ENCODE measurements at regions not wholly inside any gene's neighbourhood (a gene's known extent, or its start where the extent isn't known, plus 50 kb on each side); places are given as distances from the start of the nearest gene placed in this dataset.

DNA sequence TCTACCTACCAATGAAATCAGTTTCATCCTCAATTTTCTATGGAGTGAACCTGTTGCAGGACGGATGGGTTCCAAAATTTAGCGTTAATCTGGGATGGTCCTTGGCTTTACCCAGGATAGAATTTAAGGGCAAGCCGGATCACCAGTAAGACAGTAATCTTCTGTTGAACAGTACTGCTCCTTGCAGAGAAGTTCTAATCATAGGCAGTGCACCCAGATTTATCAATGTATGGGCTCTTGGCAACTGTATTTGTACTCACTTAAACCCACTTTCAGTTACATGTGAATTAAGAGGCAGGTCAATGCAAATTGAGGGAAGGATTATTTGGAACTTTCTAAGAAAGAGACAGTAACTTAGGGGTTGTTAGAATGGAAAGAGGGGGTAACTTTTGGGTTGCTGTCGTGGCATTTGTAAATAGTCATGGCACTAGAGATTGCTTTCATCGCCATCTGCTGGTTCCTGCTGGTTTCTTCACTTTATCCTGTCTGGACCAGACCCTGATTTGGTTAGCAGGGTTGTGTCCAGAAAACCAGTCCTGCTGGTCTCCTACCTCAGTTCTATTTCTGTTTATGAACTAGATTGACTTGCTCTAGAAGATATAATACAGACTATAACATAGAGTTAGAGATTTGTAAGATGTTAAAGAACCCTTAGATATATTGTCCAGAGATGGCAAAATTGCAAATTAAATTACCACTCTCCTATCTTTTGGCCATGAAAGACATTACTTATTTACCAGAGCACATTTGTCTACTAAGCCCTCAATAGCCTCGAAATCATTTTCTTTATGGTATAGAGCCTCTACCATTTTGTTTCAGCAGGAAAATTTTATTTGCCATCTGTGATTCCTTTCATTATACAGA, 646.3 kb downstream of the UTRN start:
- H3K9me3 Mint-ChIP-seq = peaks cover 2% of the 10 kb centered on the region
- H3K27ac Mint-ChIP-seq = no peak overlapping the region
- ChIA-PET POLR2A (no interaction called here), CTCF (interaction anchor here (0.9 to 2.9 kb wide), 3 partner anchors 11 to 346 kb away, joined by 3 to 16 read pairs (median 4); no protein-coding TSS in a partner anchor)
- no peak overlapping the region for H3K4me3 Mint-ChIP-seq
- H3K27me3 Mint-ChIP-seq = no peaks in the 10 kb centered on the region
- intact Hi-C loops (cut with micrococcal nuclease) = loop anchor here (1.0 to 10.0 kb wide), 3 partner anchors 283 to 509 kb away; no protein-coding TSS in a partner anchor
- H3K4me1 Mint-ChIP-seq (ENCODE audit: low read depth) = peaks cover 1% of the 10 kb centered on the region
- H3K36me3 Mint-ChIP-seq (ENCODE audit: low read depth) = no peaks in the 10 kb centered on the region
- TF ChIP-seq, protein P1, sequence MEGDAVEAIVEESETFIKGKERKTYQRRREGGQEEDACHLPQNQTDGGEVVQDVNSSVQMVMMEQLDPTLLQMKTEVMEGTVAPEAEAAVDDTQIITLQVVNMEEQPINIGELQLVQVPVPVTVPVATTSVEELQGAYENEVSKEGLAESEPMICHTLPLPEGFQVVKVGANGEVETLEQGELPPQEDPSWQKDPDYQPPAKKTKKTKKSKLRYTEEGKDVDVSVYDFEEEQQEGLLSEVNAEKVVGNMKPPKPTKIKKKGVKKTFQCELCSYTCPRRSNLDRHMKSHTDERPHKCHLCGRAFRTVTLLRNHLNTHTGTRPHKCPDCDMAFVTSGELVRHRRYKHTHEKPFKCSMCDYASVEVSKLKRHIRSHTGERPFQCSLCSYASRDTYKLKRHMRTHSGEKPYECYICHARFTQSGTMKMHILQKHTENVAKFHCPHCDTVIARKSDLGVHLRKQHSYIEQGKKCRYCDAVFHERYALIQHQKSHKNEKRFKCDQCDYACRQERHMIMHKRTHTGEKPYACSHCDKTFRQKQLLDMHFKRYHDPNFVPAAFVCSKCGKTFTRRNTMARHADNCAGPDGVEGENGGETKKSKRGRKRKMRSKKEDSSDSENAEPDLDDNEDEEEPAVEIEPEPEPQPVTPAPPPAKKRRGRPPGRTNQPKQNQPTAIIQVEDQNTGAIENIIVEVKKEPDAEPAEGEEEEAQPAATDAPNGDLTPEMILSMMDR (IDR thresholded peaks at IDR 0.05) = peak; percentile 77
- peak; percentile 67 for DNase-seq
- peak; percentile 65 for ATAC-seq

DNA sequence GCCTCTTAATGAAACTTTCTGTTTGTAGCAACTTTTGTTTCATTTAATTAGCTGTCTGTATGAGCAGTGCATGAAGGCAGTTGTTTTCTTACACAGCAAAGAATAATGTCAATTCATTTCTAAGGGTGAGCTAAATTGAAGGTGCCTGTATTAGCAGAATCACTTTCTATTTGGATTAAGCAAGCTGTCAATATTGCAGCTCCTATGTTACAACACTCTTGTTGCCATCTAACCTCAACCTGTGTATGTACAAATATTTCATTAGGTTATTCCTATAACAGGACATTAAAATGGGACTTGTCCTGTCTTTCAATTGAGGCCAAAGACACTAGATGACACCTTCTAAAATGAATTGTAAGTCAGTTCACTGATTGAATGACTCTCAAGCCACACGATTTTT, 647.5 kb downstream of the UTRN start:
- Mint-ChIP-seq H3K27me3 (no peaks in the 10 kb centered on the region), H3K36me3 (ENCODE audit: low read depth) (no peaks in the 10 kb centered on the region), H3K4me1 (ENCODE audit: low read depth) (peaks cover 1% of the 10 kb centered on the region), H3K4me3 (no peak overlapping the region), H3K9me3 (peaks cover 2% of the 10 kb centered on the region), H3K27ac (no peak overlapping the region)
- POLR2A ChIA-PET = interaction anchor here (1.1 kb wide), 1 partner anchor 345 kb away, joined by 3 read pairs; no protein-coding TSS in a partner anchor
- TF ChIP-seq, protein P1 (IDR thresholded peaks at IDR 0.05) = no peak
- CTCF ChIA-PET = interaction anchor here (0.9 to 2.9 kb wide), 4 partner anchors 12 to 347 kb away, joined by 3 to 16 read pairs (median 4); no protein-coding TSS in a partner anchor
- no peak for DNase-seq
- intact Hi-C loops (cut with micrococcal nuclease) = loop anchor here (5.0 to 10.0 kb wide), 2 partner anchors 282 to 510 kb away; no protein-coding TSS in a partner anchor
- ATAC-seq = no peak

DNA sequence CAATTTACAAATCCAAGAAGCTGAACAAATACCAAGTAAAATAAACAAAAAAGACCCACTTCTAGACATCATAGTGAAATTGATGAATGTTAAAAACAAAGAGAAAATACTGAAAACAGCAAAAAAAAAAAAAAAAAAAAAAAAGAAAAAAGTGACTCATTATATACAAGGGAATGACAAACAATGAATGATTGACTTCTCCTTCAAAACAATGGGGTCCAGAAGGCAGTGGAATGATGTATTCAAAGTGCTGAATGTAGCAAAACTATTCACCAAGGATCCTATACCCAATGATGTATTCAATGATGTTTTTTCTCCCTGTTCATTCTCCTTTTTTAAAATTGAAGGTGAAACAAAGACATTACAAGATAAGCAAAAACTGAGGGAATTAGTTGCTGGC, 650.0 kb downstream of the UTRN start:
- H3K4me3 Mint-ChIP-seq = no peak overlapping the region
- no peaks in the 10 kb centered on the region for H3K36me3 Mint-ChIP-seq (ENCODE audit: low read depth)
- DNase-seq = no peak
- POLR2A ChIA-PET = no interaction called here
- peaks cover 1% of the 10 kb centered on the region for H3K4me1 Mint-ChIP-seq (ENCODE audit: low read depth)
- CTCF ChIA-PET = no interaction called here
- H3K27ac Mint-ChIP-seq = no peak overlapping the region
- intact Hi-C loops (cut with micrococcal nuclease) = loop anchor here (10.0 kb wide), 1 partner anchor 280 kb away; no protein-coding TSS in a partner anchor
- no peak for ATAC-seq
- TF ChIP-seq, protein P1 (IDR thresholded peaks at IDR 0.05) = no peak
- H3K27me3 Mint-ChIP-seq = no peaks in the 10 kb centered on the region
- H3K9me3 Mint-ChIP-seq = peaks cover 2% of the 10 kb centered on the region

DNA sequence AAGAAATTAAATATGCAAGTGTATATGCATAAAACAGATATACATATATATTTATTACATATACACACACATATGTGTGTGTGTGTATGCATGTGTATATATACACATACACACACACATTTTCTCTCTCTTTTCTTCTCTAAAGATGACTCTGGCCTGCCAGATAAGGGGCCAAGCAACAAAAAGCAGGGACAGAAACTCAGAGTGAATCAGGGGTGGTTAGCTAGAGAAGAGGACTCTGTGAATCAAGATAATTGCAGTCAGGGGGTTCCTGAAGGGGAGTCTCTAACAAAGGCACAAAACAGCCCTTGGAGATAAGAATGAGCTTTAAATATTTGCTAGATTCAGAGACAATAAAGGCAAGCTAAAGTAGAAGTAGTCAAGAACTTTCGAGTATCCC, 650.5 kb downstream of the UTRN start:
- ATAC-seq = no peak

More for the DNA sequence above, 650.5 kb downstream of the UTRN start:
- H3K4me1 Mint-ChIP-seq (ENCODE audit: low read depth) = peaks cover 1% of the 10 kb centered on the region
- H3K27ac Mint-ChIP-seq = no peak overlapping the region
- no peaks in the 10 kb centered on the region for H3K36me3 Mint-ChIP-seq (ENCODE audit: low read depth)
- CTCF ChIA-PET = no interaction called here
- no peak overlapping the region for H3K4me3 Mint-ChIP-seq
- intact Hi-C loops (cut with micrococcal nuclease) = loop anchor here (10.0 kb wide), 1 partner anchor 279 kb away; no protein-coding TSS in a partner anchor
- DNase-seq = no peak
- H3K27me3 Mint-ChIP-seq = no peaks in the 10 kb centered on the region
- TF ChIP-seq, protein P1 (IDR thresholded peaks at IDR 0.05) = no peak
- POLR2A ChIA-PET = no interaction called here
- peaks cover 2% of the 10 kb centered on the region for H3K9me3 Mint-ChIP-seq
